ENCODE measurements at regions not wholly inside any gene's neighbourhood (a gene's known extent, or its start where the extent isn't known, plus 50 kb on each side); places are given as distances from the start of the nearest gene placed in this dataset.
"Not testable (repeated sequence)": the region's sequence is repeated elsewhere in the genome, so short reads cannot be mapped to it uniquely, and the experiment has no call there.

- CTCF ChIA-PET, result no interaction called here
- POLR2A ChIA-PET, result no interaction called here
Measured at GRCh38 chr3:76497636-76498035, 542.3 kb upstream of the ROBO2 start.

GRCh38 chr3:76500746-76501275 is 539.1 kb upstream of the ROBO2 start:
- ChIA-PET CTCF (no interaction called here), POLR2A (no interaction called here)

GRCh38 chr3:76501315-76501714 is 538.6 kb upstream of the ROBO2 start:
- POLR2A ChIA-PET, result no interaction called here

GRCh38 chr3:76502076-76502475 is 537.8 kb upstream of the ROBO2 start:
- ChIA-PET POLR2A (no interaction called here), CTCF (no interaction called here)

More at GRCh38 chr3:76501315-76501714, 538.6 kb upstream of the ROBO2 start:
- CTCF ChIA-PET, result no interaction called here

- ChIA-PET CTCF (no interaction called here), POLR2A (no interaction called here)
Measured at GRCh38 chr3:76505202-76505845, 534.6 kb upstream of the ROBO2 start.

- POLR2A ChIA-PET, result no interaction called here
Measured at GRCh38 chr3:76509179-76509830, 530.6 kb upstream of the ROBO2 start.

GRCh38 chr3:76514836-76515235 is 525.1 kb upstream of the ROBO2 start:
- ChIA-PET POLR2A (no interaction called here), CTCF (no interaction called here)

More at GRCh38 chr3:76509179-76509830, 530.6 kb upstream of the ROBO2 start:
- CTCF ChIA-PET, result no interaction called here

GRCh38 chr3:76523337-76523736 is 516.6 kb upstream of the ROBO2 start:
- POLR2A ChIA-PET, result no interaction called here
- CTCF ChIA-PET, result no interaction called here

GRCh38 chr3:76525726-76526125 is 514.2 kb upstream of the ROBO2 start:
- CTCF ChIA-PET, result no interaction called here
- POLR2A ChIA-PET, result no interaction called here

GRCh38 chr3:76527773-76528172 is 512.1 kb upstream of the ROBO2 start:
- ChIA-PET CTCF (no interaction called here), POLR2A (no interaction called here)

- CTCF ChIA-PET, result no interaction called here
- POLR2A ChIA-PET, result no interaction called here
Measured at GRCh38 chr3:76532158-76532822, 507.6 kb upstream of the ROBO2 start.

- CTCF ChIA-PET, POLR2A ChIA-PET: not testable (repeated sequence)
Measured at GRCh38 chr3:76533710-76534109, 506.2 kb upstream of the ROBO2 start.

GRCh38 chr3:76537857-76538256 is 502.0 kb upstream of the ROBO2 start:
- POLR2A ChIA-PET, CTCF ChIA-PET: not testable (repeated sequence)

GRCh38 chr3:76547674-76548073 is 492.2 kb upstream of the ROBO2 start:
- ChIA-PET CTCF (no interaction called here), POLR2A (no interaction called here)

- POLR2A ChIA-PET, result no interaction called here
- CTCF ChIA-PET, result no interaction called here
Measured at GRCh38 chr3:76550522-76551201, 489.2 kb upstream of the ROBO2 start.

- POLR2A ChIA-PET, result no interaction called here
Measured at GRCh38 chr3:76551739-76552138, 488.2 kb upstream of the ROBO2 start.

GRCh38 chr3:76552653-76553052 is 487.2 kb upstream of the ROBO2 start:
- ChIA-PET POLR2A (no interaction called here), CTCF (no interaction called here)

More at GRCh38 chr3:76551739-76552138, 488.2 kb upstream of the ROBO2 start:
- CTCF ChIA-PET, result no interaction called here

GRCh38 chr3:76554707-76555106 is 485.2 kb upstream of the ROBO2 start:
- CTCF ChIA-PET, result no interaction called here
- POLR2A ChIA-PET, result no interaction called here

- CTCF ChIA-PET, result no interaction called here
Measured at GRCh38 chr3:76561494-76562236, 478.2 kb upstream of the ROBO2 start.

GRCh38 chr3:76565496-76566210 is 474.2 kb upstream of the ROBO2 start:
- POLR2A ChIA-PET, result no interaction called here
- CTCF ChIA-PET, result no interaction called here

More at GRCh38 chr3:76561494-76562236, 478.2 kb upstream of the ROBO2 start:
- POLR2A ChIA-PET, result no interaction called here
